NB4 (cell line): ENCODE measurements at regions not wholly inside any gene's neighbourhood (a gene's known extent, or its start where the extent isn't known, plus 50 kb on each side); places are given as distances from the start of the nearest gene placed in this dataset.

Experiments
- MYC ChIP-seq: IDR thresholded peaks from 2 replicates; pipeline ENCODE4 v1.6.1; 2011; ENCODE audit warnings: low read depth, low read length
- POLR2A ChIP-seq: IDR thresholded peaks from 2 replicates; pipeline ENCODE4 v1.6.1; 2011; ENCODE audit warnings: mild to moderate bottlenecking; ENCODE audit not compliant: insufficient read length; ENCODE audit errors: extremely low read depth
- TF ChIP-seq, protein P1 (sequence below): IDR thresholded peaks from one replicate; pipeline ENCODE4 v1.5.1; 2012; ENCODE audit warnings: low read depth, low read length
- TF ChIP-seq, protein P2 (sequence below): IDR thresholded peaks from 2 replicates; pipeline ENCODE4 v1.6.1; 2011; ENCODE audit warnings: low read depth, low read length

DNA sequence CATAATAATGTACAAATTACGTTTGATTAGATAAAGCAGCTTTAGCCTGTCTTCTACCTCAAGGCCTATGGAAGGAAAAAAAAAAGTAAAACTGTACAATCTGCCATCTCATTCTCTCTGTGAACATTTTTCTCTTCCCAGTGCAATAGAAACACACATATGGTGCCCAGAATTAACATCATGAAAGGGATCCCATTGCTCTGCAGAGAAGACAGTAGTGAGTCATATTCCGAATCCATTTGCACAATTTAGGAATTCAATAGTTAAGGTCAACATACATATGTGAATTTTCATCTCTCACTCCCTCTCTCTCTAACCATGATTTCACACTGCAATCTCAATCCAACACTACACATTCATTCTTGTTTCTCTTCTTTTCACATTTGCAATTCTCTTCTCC, 640.9 kb upstream of the SOX11 start:
- no peak for TF ChIP-seq POLR2A
- TF ChIP-seq, protein P1, sequence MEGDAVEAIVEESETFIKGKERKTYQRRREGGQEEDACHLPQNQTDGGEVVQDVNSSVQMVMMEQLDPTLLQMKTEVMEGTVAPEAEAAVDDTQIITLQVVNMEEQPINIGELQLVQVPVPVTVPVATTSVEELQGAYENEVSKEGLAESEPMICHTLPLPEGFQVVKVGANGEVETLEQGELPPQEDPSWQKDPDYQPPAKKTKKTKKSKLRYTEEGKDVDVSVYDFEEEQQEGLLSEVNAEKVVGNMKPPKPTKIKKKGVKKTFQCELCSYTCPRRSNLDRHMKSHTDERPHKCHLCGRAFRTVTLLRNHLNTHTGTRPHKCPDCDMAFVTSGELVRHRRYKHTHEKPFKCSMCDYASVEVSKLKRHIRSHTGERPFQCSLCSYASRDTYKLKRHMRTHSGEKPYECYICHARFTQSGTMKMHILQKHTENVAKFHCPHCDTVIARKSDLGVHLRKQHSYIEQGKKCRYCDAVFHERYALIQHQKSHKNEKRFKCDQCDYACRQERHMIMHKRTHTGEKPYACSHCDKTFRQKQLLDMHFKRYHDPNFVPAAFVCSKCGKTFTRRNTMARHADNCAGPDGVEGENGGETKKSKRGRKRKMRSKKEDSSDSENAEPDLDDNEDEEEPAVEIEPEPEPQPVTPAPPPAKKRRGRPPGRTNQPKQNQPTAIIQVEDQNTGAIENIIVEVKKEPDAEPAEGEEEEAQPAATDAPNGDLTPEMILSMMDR: no peak
- TF ChIP-seq MYC: no peak
- TF ChIP-seq, protein P2, sequence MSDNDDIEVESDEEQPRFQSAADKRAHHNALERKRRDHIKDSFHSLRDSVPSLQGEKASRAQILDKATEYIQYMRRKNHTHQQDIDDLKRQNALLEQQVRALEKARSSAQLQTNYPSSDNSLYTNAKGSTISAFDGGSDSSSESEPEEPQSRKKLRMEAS: no peak
